Lung (tissue), 11 donors: ENCODE measurements at regions not wholly inside any gene's neighbourhood (a gene's known extent, or its start where the extent isn't known, plus 50 kb on each side); places are given as distances from the start of the nearest gene placed in this dataset.

Experiments
- ATAC-seq: fragments of 200-7000 bp; cut with Tn5 transposase; one replicate; pipeline ENCODE4 v1.9.1; 2020; ENCODE audit warnings: moderate number of reproducible peaks; ENCODE audit not compliant: insufficient read depth, low FRiP score
- DNase-seq, 3 donors: peaks; one replicate each; pipeline ENCODE4 v3.0.0-alpha.2; 2013 to 2017
- H3K27ac ChIP-seq, 2 donors: one replicate each; pipeline ENCODE4 v1.5.1; 2013; ENCODE audit warnings: mild to moderate bottlenecking in 2 of 2, moderate library complexity in 2 of 2, control low read depth in 1 of 2, inconsistent platforms in 1 of 2, low read depth in 1 of 2, low read length in 1 of 2
- H3K27me3 ChIP-seq, 3 donors: one replicate each; pipeline ENCODE4 v1.5.1; 2013; ENCODE audit warnings: low read length in 2 of 3; ENCODE audit not compliant: control insufficient read depth in 3 of 3, insufficient read depth in 3 of 3
- H3K36me3 ChIP-seq, 4 donors: one replicate each; pipeline ENCODE4 v1.5.1; 2013; ENCODE audit warnings: low read length in 4 of 4, mild to moderate bottlenecking in 1 of 4, moderate library complexity in 1 of 4; ENCODE audit not compliant: control insufficient read depth in 4 of 4, insufficient read depth in 4 of 4
- H3K4me1 ChIP-seq, 5 donors: one replicate each; pipeline ENCODE4 v1.5.1; 2013; ENCODE audit warnings: low read length in 5 of 5, mild to moderate bottlenecking in 2 of 5, moderate library complexity in 1 of 5; ENCODE audit not compliant: control insufficient read depth in 5 of 5, insufficient read depth in 5 of 5
- H3K4me3 ChIP-seq: one replicate; pipeline ENCODE4 v1.5.1; 2013; ENCODE audit warnings: mild to moderate bottlenecking, control low read depth, moderate library complexity
- H3K9ac ChIP-seq, 2 donors: one replicate each; pipeline ENCODE4 v1.5.1; 2013; ENCODE audit warnings: low read length in 2 of 2, control low read depth in 1 of 2; ENCODE audit not compliant: insufficient read depth in 1 of 2
- H3K9me3 ChIP-seq, 4 donors: one replicate each; pipeline ENCODE4 v1.5.1; 2013; ENCODE audit warnings: low read length in 3 of 4, mild to moderate bottlenecking in 1 of 4, moderate library complexity in 1 of 4; ENCODE audit not compliant: control insufficient read depth in 4 of 4, insufficient read depth in 3 of 4
- CTCF ChIP-seq: IDR thresholded peaks from 2 replicates; pipeline ENCODE4 v1.5.1; 2012; ENCODE audit warnings: mild to moderate bottlenecking; ENCODE audit errors: control extremely low read depth, extremely low read depth
- WGBS, 2 donors: extraction: QIAGEN DNeasy Blood & Tissue Kit; methylation state at CpG; one replicate each; pipeline ENCODE4 v1.1.7; 2013; 5-methylcytosine and 5-hydroxymethylcytosine counted together
- donor health status: control.
- donor health status: control.
- donor health status: Bipolar disorder and iron deficiency.
- donor health status: healthy.
- donor health status: DM: yes; HTN: yes; CAD: no.

GRCh38 chr2:128682266-128682665 lies 363.6 kb upstream of the HS6ST1 start:
- DNase-seq (no peak), ATAC-seq (no peak)
- H3K9ac ChIP-seq, result no peak overlapping the region
- H3K4me3 ChIP-seq, result no peak overlapping the region
- no peak for TF ChIP-seq CTCF
- H3K27ac ChIP-seq, result no peak overlapping the region
- 83 to 89% methylated on average over 7 of the region's 7 CpGs for WGBS, 2 donors
- no peaks in the 10 kb centered on the region for H3K4me1 ChIP-seq
- H3K9me3 ChIP-seq, result no peaks in the 10 kb centered on the region
- H3K36me3 ChIP-seq, result no peaks in the 10 kb centered on the region
- no peaks in the 10 kb centered on the region for H3K27me3 ChIP-seq

GRCh38 chr2:128682729-128683284 lies 364.1 kb upstream of the HS6ST1 start:
- 95% methylated on average over 13 of the region's 13 CpGs for WGBS, 2 donors
- ATAC-seq (no peak), DNase-seq (no peak)
- no peak overlapping the region for H3K9ac ChIP-seq
- H3K27ac ChIP-seq, result no peak overlapping the region
- no peak for TF ChIP-seq CTCF
- H3K4me3 ChIP-seq, result no peak overlapping the region
- peaks cover 0 to 2% (median 0%) of the 10 kb centered on the region in 4 donors for H3K9me3 ChIP-seq
- no peaks in the 10 kb centered on the region for H3K4me1 ChIP-seq
- H3K36me3 ChIP-seq, result no peaks in the 10 kb centered on the region
- no peaks in the 10 kb centered on the region for H3K27me3 ChIP-seq

- DNase-seq (no peak), ATAC-seq (no peak)
- Histone ChIP-seq H3K36me3 (no peaks in the 10 kb centered on the region), H3K9me3 (peaks cover 0 to 2% (median 0%) of the 10 kb centered on the region in 4 donors), H3K27me3 (no peaks in the 10 kb centered on the region), H3K9ac (no peak overlapping the region), H3K27ac (no peak overlapping the region), H3K4me1 (no peaks in the 10 kb centered on the region), H3K4me3 (no peak overlapping the region)
- 91 to 96% methylated on average over 2 of the region's 2 CpGs for WGBS, 2 donors
- TF ChIP-seq CTCF, result no peak
These were observed 365.9 kb upstream of the HS6ST1 start for GRCh38 chr2:128684523-128684922.

GRCh38 chr2:128685841-128686496 lies 367.3 kb upstream of the HS6ST1 start:
- no peak for ATAC-seq
- Histone ChIP-seq H3K9me3 (peaks cover 0 to 2% (median 0%) of the 10 kb centered on the region in 4 donors), H3K4me1 (no peaks in the 10 kb centered on the region), H3K27ac (no peak overlapping the region), H3K9ac (no peak overlapping the region), H3K27me3 (no peaks in the 10 kb centered on the region), H3K4me3 (no peak overlapping the region), H3K36me3 (no peaks in the 10 kb centered on the region)
- 79 to 86% methylated on average over 10 of the region's 10 CpGs for WGBS, 2 donors
- no peak for DNase-seq
- no peak for TF ChIP-seq CTCF
